SK-N-SH (cell line): ENCODE measurements at regions not wholly inside any gene's neighbourhood (a gene's known extent, or its start where the extent isn't known, plus 50 kb on each side); places are given as distances from the start of the nearest gene placed in this dataset.

Source experiments
- EP300 ChIP-seq, 2 experiments: IDR thresholded peaks; 2 replicates each; pipeline versions ENCODE4 v1.4.0 to v1.6.1; 2012; ENCODE audit warnings: borderline replicate concordance in 1 of 2, low read depth in 1 of 2, low read length in 1 of 2
- EZH2phosphoT487 ChIP-seq: fragments of 200-600 bp; sonication (generic); IDR thresholded peaks from 2 replicates; pipeline ENCODE4 v1.6.1; 2017; ENCODE audit warnings: low read depth, mixed run types, mild to moderate bottlenecking, antibody characterized with exemption, moderate library complexity, borderline replicate concordance
- FOXJ3 ChIP-seq: sonication (generic); formaldehyde crosslinking; IDR thresholded peaks from 2 replicates; pipeline ENCODE4 v1.5.1; 2020; ENCODE audit warnings: mild to moderate bottlenecking, missing genetic modification reagents
- MEF2A ChIP-seq: IDR thresholded peaks from 2 replicates; pipeline ENCODE4 v1.4.0; 2012; ENCODE audit warnings: low read depth, borderline replicate concordance
- RCOR1 ChIP-seq: fragments of 150-350 bp; IDR thresholded peaks from 2 replicates; pipeline ENCODE4 v1.6.1; 2017; ENCODE audit warnings: antibody characterized with exemption, low read length
- RFX5 ChIP-seq: IDR thresholded peaks from 2 replicates; pipeline ENCODE4 v1.6.1; 2012; ENCODE audit warnings: mild to moderate bottlenecking, improper control_type of control experiment, low read length
- SMC3 ChIP-seq: IDR thresholded peaks from 2 replicates; pipeline ENCODE4 v1.6.1; 2012; ENCODE audit warnings: low read depth, low read length, improper control_type of control experiment
- TCF12 ChIP-seq: IDR thresholded peaks from 2 replicates; pipeline ENCODE4 v1.4.0; 2012
- TEAD4 ChIP-seq: IDR thresholded peaks from 2 replicates; pipeline ENCODE4 v1.4.0; 2012; ENCODE audit warnings: mild to moderate bottlenecking, borderline replicate concordance; ENCODE audit not compliant: insufficient read depth
- TF ChIP-seq, protein P1 (sequence below): fragments of 200-600 bp; sonication (generic); IDR thresholded peaks from 2 replicates; pipeline ENCODE4 v1.6.1; 2017; ENCODE audit warnings: antibody characterized with exemption, mild to moderate bottlenecking, moderate library complexity
- TF ChIP-seq, protein P2 (sequence below): IDR thresholded peaks from 2 replicates; pipeline ENCODE4 v1.4.0; 2012; ENCODE audit warnings: low read depth, borderline replicate concordance

DNA sequence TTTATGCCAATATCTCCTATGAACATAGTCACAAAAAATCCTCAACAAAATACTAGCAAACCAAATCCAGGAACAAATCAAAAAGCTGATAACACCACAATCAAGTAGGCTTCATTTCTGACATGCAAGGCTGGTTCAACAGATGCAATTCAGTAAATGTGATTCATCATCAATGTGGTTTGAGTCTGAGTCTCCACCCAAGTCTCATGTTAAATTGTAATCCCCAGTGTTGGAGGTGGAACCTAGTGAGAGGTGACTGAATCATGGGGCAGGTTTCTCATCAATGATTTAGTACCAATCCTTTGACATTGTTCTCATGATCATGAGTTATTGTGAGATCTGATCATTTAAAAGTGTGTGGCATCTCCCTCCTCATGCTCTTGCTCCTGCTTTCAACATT lies 1072.7 kb downstream of the NR2F1-AS1 start:
- TF ChIP-seq TCF12 (no peak), TEAD4 (no peak), RFX5 (no peak), EP300 (IDR thresholded peaks at IDR 0.05; ENCODE audit: borderline replicate concordance in 1 of 2, low read depth in 1 of 2, low read length in 1 of 2) (no peak), SMC3 (no peak), FOXJ3 (CRISPR knock-in tag) (no peak), MEF2A (no peak), EZH2phosphoT487 (no peak), RCOR1 (no peak)
- TF ChIP-seq, protein P1, sequence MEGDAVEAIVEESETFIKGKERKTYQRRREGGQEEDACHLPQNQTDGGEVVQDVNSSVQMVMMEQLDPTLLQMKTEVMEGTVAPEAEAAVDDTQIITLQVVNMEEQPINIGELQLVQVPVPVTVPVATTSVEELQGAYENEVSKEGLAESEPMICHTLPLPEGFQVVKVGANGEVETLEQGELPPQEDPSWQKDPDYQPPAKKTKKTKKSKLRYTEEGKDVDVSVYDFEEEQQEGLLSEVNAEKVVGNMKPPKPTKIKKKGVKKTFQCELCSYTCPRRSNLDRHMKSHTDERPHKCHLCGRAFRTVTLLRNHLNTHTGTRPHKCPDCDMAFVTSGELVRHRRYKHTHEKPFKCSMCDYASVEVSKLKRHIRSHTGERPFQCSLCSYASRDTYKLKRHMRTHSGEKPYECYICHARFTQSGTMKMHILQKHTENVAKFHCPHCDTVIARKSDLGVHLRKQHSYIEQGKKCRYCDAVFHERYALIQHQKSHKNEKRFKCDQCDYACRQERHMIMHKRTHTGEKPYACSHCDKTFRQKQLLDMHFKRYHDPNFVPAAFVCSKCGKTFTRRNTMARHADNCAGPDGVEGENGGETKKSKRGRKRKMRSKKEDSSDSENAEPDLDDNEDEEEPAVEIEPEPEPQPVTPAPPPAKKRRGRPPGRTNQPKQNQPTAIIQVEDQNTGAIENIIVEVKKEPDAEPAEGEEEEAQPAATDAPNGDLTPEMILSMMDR = no peak
- TF ChIP-seq, protein P2, sequence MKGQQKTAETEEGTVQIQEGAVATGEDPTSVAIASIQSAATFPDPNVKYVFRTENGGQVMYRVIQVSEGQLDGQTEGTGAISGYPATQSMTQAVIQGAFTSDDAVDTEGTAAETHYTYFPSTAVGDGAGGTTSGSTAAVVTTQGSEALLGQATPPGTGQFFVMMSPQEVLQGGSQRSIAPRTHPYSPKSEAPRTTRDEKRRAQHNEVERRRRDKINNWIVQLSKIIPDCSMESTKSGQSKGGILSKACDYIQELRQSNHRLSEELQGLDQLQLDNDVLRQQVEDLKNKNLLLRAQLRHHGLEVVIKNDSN = no peak
